H9 (cell line): ENCODE measurements at regions not wholly inside any gene's neighbourhood (a gene's known extent, or its start where the extent isn't known, plus 50 kb on each side); places are given as distances from the start of the nearest gene placed in this dataset.

Source experiments
- DNase-seq: peaks from one replicate; pipeline ENCODE4 v3.0.0-alpha.2; 2017
- H2AFZ ChIP-seq: one replicate; pipeline ENCODE4 v1.6.1; 2013; ENCODE audit warnings: mild to moderate bottlenecking, low read length, control low read depth, moderate library complexity
- H2AK5ac ChIP-seq: 2 replicates; pipeline ENCODE4 v1.6.1; 2013; ENCODE audit warnings: low read length, control low read depth, mixed read lengths; ENCODE audit not compliant: insufficient read length
- H2BK120ac ChIP-seq: one replicate; pipeline ENCODE4 v1.6.1; 2013; ENCODE audit warnings: low read depth, mild to moderate bottlenecking, low read length, control low read depth, inconsistent platforms; ENCODE audit not compliant: poor library complexity, severe bottlenecking
- H2BK12ac ChIP-seq: 2 replicates; pipeline ENCODE4 v1.6.1; 2013; ENCODE audit warnings: low read length, control low read depth, mixed read lengths, low read depth; ENCODE audit not compliant: insufficient read length
- H2BK15ac ChIP-seq: 2 replicates; pipeline ENCODE4 v1.6.1; 2013; ENCODE audit warnings: low read depth, low read length, control low read depth
- H2BK20ac ChIP-seq: one replicate; pipeline ENCODE4 v1.6.1; 2013; ENCODE audit warnings: low read depth, mild to moderate bottlenecking, low read length, control low read depth, inconsistent platforms; ENCODE audit not compliant: poor library complexity, severe bottlenecking
- H2BK5ac ChIP-seq: 2 replicates; pipeline ENCODE4 v1.6.1; 2013; ENCODE audit warnings: low read length, control low read depth, mixed read lengths; ENCODE audit not compliant: insufficient read length
- H3K14ac ChIP-seq: 2 replicates; pipeline ENCODE4 v1.6.1; 2013; ENCODE audit warnings: low read length, control low read depth; ENCODE audit not compliant: insufficient read depth
- H3K18ac ChIP-seq: 2 replicates; pipeline ENCODE4 v1.6.1; 2013; ENCODE audit warnings: low read depth, mild to moderate bottlenecking, mixed read lengths, low read length, control low read depth; ENCODE audit not compliant: insufficient read length
- H3K23ac ChIP-seq: 2 replicates; pipeline ENCODE4 v1.6.1; 2013; ENCODE audit warnings: low read length, control low read depth, mixed read lengths, low read depth; ENCODE audit not compliant: insufficient read length
- H3K23me2 ChIP-seq: 2 replicates; pipeline ENCODE4 v1.6.1; 2013; ENCODE audit warnings: low read depth, mild to moderate bottlenecking, mixed read lengths, low read length, control low read depth; ENCODE audit not compliant: insufficient read length, poor library complexity, severe bottlenecking
- H3K27ac ChIP-seq: 2 replicates; pipeline ENCODE4 v1.5.1; 2013; ENCODE audit warnings: low read length, control low read depth, mixed read lengths, low read depth; ENCODE audit not compliant: insufficient read length
- H3K27me3 ChIP-seq: 2 replicates; pipeline ENCODE4 v1.6.1; 2013; ENCODE audit warnings: low read length, control low read depth, inconsistent platforms; ENCODE audit not compliant: insufficient read depth
- H3K4ac ChIP-seq: 2 replicates; pipeline ENCODE4 v1.6.1; 2013; ENCODE audit warnings: low read depth, mild to moderate bottlenecking, control low read depth, inconsistent platforms, low read length, moderate library complexity
- H3K4me1 ChIP-seq: 2 replicates; pipeline ENCODE4 v1.6.1; 2013; ENCODE audit warnings: low read length, control low read depth, inconsistent platforms; ENCODE audit not compliant: insufficient read depth
- H3K4me2 ChIP-seq: 2 replicates; pipeline ENCODE4 v1.6.1; 2013; ENCODE audit warnings: low read length, control low read depth, mixed read lengths; ENCODE audit not compliant: insufficient read length, insufficient read depth
- H3K56ac ChIP-seq: 2 replicates; pipeline ENCODE4 v1.6.1; 2013; ENCODE audit warnings: low read depth, mild to moderate bottlenecking, mixed read lengths, low read length, control low read depth; ENCODE audit not compliant: insufficient read length
- H3K79me1 ChIP-seq: 2 replicates; pipeline ENCODE4 v1.6.1; 2013; ENCODE audit warnings: low read depth, mild to moderate bottlenecking, moderate library complexity, low read length, control low read depth, inconsistent platforms; ENCODE audit not compliant: insufficient read depth, poor library complexity, severe bottlenecking
- H3K79me2 ChIP-seq: 2 replicates; pipeline ENCODE4 v1.6.1; 2013; ENCODE audit warnings: low read length, control low read depth, inconsistent platforms; ENCODE audit not compliant: insufficient read depth
- H3K9ac ChIP-seq: 2 replicates; pipeline ENCODE4 v1.6.1; 2013; ENCODE audit warnings: low read length, control low read depth, mixed read lengths; ENCODE audit not compliant: insufficient read length; ENCODE audit errors: extremely low read depth
- H3K9me3 ChIP-seq: one replicate; pipeline ENCODE4 v1.6.1; 2013; ENCODE audit warnings: low read depth, low read length, inconsistent platforms; ENCODE audit not compliant: control insufficient read depth
- H3T11ph ChIP-seq: one replicate; pipeline ENCODE4 v1.6.1; 2013; ENCODE audit warnings: mild to moderate bottlenecking, low read length, control low read depth, inconsistent platforms
- H4K20me1 ChIP-seq: one replicate; pipeline ENCODE4 v1.6.1; 2013; ENCODE audit not compliant: control insufficient read depth, insufficient read length, insufficient read depth
- H4K5ac ChIP-seq: 2 replicates; pipeline ENCODE4 v1.6.1; 2013; ENCODE audit warnings: low read depth, mild to moderate bottlenecking, mixed read lengths, low read length, control low read depth; ENCODE audit not compliant: insufficient read length
- H4K8ac ChIP-seq: replicated peaks from 2 replicates; pipeline ENCODE4 v1.6.1; 2013; ENCODE audit warnings: low read length, control low read depth, mixed read lengths, low read depth; ENCODE audit not compliant: insufficient read length
- H4K91ac ChIP-seq: 2 replicates; pipeline ENCODE4 v1.6.1; 2013; ENCODE audit warnings: low read depth, mild to moderate bottlenecking, moderate library complexity, mixed read lengths, low read length, control low read depth; ENCODE audit not compliant: insufficient read length
- H3K27ac Mint-ChIP-seq, 3 experiments: 2 replicates in 2 of 3; 3 replicates in 1 of 3; pipeline ENCODE4 v1.8.0; 2020 to 2021; ENCODE audit warnings: mixed read lengths in 3 of 3, mild to moderate bottlenecking in 1 of 3, moderate library complexity in 1 of 3
- H3K27me3 Mint-ChIP-seq: 2 replicates; pipeline ENCODE4 v1.8.0; 2021; ENCODE audit warnings: low read depth, mild to moderate bottlenecking, moderate library complexity, mixed read lengths
- H3K36me3 Mint-ChIP-seq, 3 experiments: 2 replicates in 2 of 3; 3 replicates in 1 of 3; pipeline ENCODE4 v1.8.0; 2020 to 2021; ENCODE audit warnings: low read depth in 3 of 3, mixed read lengths in 3 of 3; ENCODE audit not compliant: insufficient read depth in 1 of 3
- H3K4me1 Mint-ChIP-seq, 2 experiments: 2 replicates each; pipeline ENCODE4 v1.8.0; 2020; ENCODE audit warnings: mixed read lengths in 2 of 2
- H3K4me3 Mint-ChIP-seq, 2 experiments: 2 replicates in 1 of 2; 3 replicates in 1 of 2; pipeline ENCODE4 v1.8.0; 2020 to 2021; ENCODE audit warnings: mild to moderate bottlenecking in 2 of 2, mixed read lengths in 2 of 2, moderate library complexity in 1 of 2
- H3K9me3 Mint-ChIP-seq, 2 experiments: 2 replicates in 1 of 2; 3 replicates in 1 of 2; pipeline ENCODE4 v1.8.0; 2020; ENCODE audit warnings: mild to moderate bottlenecking in 2 of 2, mixed read lengths in 2 of 2, moderate library complexity in 1 of 2
- CTCF ChIP-seq: fragments of 200-600 bp; sonication (generic); conservative IDR thresholded peaks from 3 replicates; pipeline ENCODE4 v1.8.0; 2021; ENCODE audit warnings: antibody characterized with exemption, mild to moderate bottlenecking
- WGBS: extraction: QIAGEN DNeasy Blood & Tissue Kit; methylation state at CpG from one replicate; pipeline ENCODE4 v1.1.7; 2013; ENCODE audit warnings: missing lambda C conversion rate, low lambda C conversion rate, mixed read lengths; ENCODE audit not compliant: insufficient read length; ENCODE audit errors: extremely low coverage; 5-methylcytosine and 5-hydroxymethylcytosine counted together

GRCh38 chr6:40899684-40900155 lies 139.3 kb downstream of the UNC5CL start:
- WGBS, result no CpG with 5 or more reads among the region's 7 CpGs
- Histone ChIP-seq H3K79me1 (no peaks in the 10 kb centered on the region), H2BK20ac (no peak overlapping the region), H3T11ph (no peak overlapping the region), H2AK5ac (no peak overlapping the region), H3K4me2 (no peak overlapping the region), H3K27me3 (peaks cover 3% of the 10 kb centered on the region; the same call in 1 of the 2 replicates), H4K8ac (no peak overlapping the region), H4K91ac (no peak overlapping the region), H3K4ac (no peak overlapping the region), H3K23me2 (no peaks in the 10 kb centered on the region), H3K56ac (no peak overlapping the region), H3K4me1 (no peaks in the 10 kb centered on the region), H2BK12ac (no peak overlapping the region), H3K79me2 (no peaks in the 10 kb centered on the region), H4K20me1 (no peaks in the 10 kb centered on the region), H4K5ac (no peak overlapping the region), H3K14ac (no peak overlapping the region), H3K9me3 (no peaks in the 10 kb centered on the region), H2BK15ac (no peak overlapping the region), H3K9ac (no peak overlapping the region), H3K18ac (no peak overlapping the region), H3K23ac (no peak overlapping the region), H3K27ac (no peak overlapping the region), H2BK120ac (no peak overlapping the region), H2AFZ (no peak overlapping the region), H2BK5ac (no peak overlapping the region)
- H3K9me3 Mint-ChIP-seq, result no peaks in the 10 kb centered on the region; a peak in 1 of 5 replicates
- H3K27me3 Mint-ChIP-seq, result peaks cover 70% of the 10 kb centered on the region
- no peak overlapping the region for H3K27ac Mint-ChIP-seq
- DNase-seq, result no peak
- H3K4me3 Mint-ChIP-seq, result no peak overlapping the region
- H3K4me1 Mint-ChIP-seq, result peaks cover 5% of the 10 kb centered on the region in 2 experiments; a peak in 2 of 4 replicates
- H3K36me3 Mint-ChIP-seq, result no peaks in the 10 kb centered on the region
- no peak for TF ChIP-seq CTCF
